ENCODE measurements at regions not wholly inside any gene's neighbourhood (a gene's known extent, or its start where the extent isn't known, plus 50 kb on each side); places are given as distances from the start of the nearest gene placed in this dataset.
"Not testable (repeated sequence)": the region's sequence is repeated elsewhere in the genome, so short reads cannot be mapped to it uniquely, and the experiment has no call there.

DNA sequence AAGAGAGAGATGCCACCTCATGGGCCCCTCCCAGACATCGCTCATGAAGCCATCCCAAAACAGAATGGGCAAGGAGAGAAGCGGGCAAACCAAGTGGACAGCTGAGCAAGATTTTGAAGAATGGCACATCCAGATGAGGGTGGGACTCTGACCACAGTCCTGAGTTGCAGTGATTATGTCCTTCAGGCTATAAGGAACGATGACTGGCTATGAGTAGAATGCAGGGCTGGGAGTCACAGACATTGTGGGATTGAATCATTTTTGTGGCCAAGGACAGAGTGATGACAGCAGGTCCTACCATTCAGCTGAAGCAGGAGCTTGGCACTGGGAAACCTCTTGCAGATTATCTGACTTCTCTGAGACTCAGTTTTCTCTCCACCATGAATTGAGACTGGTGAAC, 245.7 kb upstream of the SLC30A5 start:
- TF ChIP-seq, protein P1, sequence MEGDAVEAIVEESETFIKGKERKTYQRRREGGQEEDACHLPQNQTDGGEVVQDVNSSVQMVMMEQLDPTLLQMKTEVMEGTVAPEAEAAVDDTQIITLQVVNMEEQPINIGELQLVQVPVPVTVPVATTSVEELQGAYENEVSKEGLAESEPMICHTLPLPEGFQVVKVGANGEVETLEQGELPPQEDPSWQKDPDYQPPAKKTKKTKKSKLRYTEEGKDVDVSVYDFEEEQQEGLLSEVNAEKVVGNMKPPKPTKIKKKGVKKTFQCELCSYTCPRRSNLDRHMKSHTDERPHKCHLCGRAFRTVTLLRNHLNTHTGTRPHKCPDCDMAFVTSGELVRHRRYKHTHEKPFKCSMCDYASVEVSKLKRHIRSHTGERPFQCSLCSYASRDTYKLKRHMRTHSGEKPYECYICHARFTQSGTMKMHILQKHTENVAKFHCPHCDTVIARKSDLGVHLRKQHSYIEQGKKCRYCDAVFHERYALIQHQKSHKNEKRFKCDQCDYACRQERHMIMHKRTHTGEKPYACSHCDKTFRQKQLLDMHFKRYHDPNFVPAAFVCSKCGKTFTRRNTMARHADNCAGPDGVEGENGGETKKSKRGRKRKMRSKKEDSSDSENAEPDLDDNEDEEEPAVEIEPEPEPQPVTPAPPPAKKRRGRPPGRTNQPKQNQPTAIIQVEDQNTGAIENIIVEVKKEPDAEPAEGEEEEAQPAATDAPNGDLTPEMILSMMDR (IDR thresholded peaks at IDR 0.05; ENCODE audit: low read depth, low read length, missing control alignments), result no peak
- no peak overlapping the region for H3K4me3 ChIP-seq (replicated peaks; ENCODE audit: low read depth, low read length)
- no peak for DNase-seq (ENCODE audit: extremely low read depth, low read depth)

DNA sequence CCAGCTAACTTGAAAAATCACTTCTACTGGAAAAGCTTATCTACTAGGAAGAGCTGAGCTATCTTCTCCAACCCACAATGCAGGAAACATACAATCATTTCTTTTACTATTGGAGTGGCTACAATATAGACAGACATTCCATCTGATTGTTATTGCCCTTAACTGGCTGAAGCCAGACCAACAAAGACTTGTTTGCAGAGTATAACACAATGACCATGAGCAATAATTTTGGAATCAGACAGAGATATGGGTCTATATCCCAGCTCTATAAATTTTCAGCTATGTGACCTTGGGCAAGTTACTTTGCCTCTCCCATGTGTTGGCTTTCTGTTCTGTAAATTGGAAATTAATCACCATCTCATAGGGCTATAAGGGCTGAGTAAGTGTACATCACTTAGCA, 244.7 kb upstream of the SLC30A5 start:
- H3K4me3 ChIP-seq (replicated peaks; ENCODE audit: low read depth, low read length), result no peak overlapping the region
- no peak for DNase-seq (ENCODE audit: extremely low read depth, low read depth)
- TF ChIP-seq, protein P1 (IDR thresholded peaks at IDR 0.05; ENCODE audit: low read depth, low read length, missing control alignments), result no peak

DNA sequence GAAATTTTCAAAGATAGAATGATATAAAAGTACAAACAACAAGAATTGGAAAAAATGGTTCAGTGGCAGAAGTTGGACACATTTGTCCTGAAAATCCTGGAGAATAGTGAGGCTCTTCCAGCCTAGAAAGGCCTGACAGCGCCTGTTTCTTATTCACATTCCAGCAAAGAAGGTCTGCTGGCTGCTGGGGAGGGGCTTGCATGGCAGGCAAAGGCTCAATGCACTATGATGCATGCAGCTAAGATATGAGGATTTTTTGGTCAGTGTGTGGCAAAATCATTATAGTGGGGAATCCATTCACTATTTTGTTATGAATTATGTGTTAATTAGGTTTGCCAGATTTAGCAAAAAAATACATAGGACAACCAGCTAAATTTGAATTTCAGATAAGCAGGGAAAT, 243.9 kb upstream of the SLC30A5 start:
- TF ChIP-seq, protein P1 (IDR thresholded peaks at IDR 0.05; ENCODE audit: low read depth, low read length, missing control alignments), result no peak
- DNase-seq (ENCODE audit: extremely low read depth, low read depth), result no peak
- no peak overlapping the region for H3K4me3 ChIP-seq (replicated peaks; ENCODE audit: low read depth, low read length)

DNA sequence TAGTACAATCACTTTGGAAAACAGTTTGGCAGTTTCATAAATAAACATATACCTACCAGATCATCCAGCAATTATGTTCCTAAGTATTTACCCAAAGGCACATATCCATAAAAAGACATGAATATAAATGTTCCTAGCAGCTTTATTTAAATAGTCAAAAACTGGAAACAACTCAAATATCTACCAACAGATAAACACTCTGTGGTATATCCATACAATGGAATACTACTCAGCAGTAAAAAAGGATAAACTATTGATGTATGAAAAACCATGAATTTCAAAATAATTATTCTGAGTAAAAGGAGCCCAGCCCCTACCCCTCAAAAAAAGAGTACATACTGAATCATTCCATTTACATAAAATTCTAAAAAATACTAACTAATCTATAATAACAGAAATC, 232.7 kb upstream of the SLC30A5 start:
- TF ChIP-seq, protein P1 (IDR thresholded peaks at IDR 0.05; ENCODE audit: low read depth, low read length, missing control alignments), result no peak
- no peak overlapping the region for H3K4me3 ChIP-seq (replicated peaks; ENCODE audit: low read depth, low read length)
- DNase-seq (ENCODE audit: extremely low read depth, low read depth), result no peak

DNA sequence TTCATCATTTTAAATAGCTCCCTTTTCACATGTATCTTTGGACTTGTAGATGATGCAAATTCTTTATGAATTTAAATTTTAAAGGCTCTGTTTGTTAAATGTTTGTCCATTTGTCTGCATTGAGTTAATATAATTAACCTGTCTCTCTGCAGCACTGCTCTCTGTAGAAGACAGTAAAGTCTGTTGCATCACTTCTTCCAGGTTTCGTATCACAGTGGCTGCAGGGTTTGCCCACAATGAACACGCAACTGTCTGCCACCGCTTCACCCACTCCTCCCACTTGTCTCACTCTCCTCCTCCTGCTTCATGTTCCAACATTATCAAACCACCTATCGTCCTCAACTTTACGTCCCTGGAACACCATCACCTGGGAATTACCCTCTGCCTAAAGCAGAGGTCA, 231.3 kb upstream of the SLC30A5 start:
- TF ChIP-seq, protein P1 (IDR thresholded peaks at IDR 0.05; ENCODE audit: low read depth, low read length, missing control alignments), result no peak
- DNase-seq (ENCODE audit: extremely low read depth, low read depth), result no peak
- H3K4me3 ChIP-seq (replicated peaks; ENCODE audit: low read depth, low read length), result no peak overlapping the region

DNA sequence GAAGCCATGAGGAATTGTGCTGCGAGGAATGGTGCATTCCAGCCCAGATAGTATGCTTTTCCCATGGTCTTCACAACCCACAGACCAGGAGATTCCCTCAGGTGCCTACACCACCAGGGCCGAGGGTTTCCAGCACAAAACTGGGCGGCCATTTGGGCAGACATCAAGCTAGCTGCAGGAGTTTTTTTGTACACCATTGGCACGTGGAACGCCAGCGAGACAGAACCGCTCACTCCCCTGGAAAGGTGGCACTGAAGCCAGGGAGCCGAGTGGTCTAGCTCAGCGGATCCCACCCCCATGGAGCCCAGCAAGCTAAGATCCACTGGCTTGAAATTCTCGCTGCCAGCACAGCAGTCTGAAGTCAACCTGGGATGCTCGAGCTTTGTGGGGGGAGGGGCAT, 228.6 kb upstream of the SLC30A5 start:
- DNase-seq (ENCODE audit: extremely low read depth, low read depth); H3K4me3 ChIP-seq (replicated peaks; ENCODE audit: low read depth, low read length): not testable (repeated sequence)

DNA sequence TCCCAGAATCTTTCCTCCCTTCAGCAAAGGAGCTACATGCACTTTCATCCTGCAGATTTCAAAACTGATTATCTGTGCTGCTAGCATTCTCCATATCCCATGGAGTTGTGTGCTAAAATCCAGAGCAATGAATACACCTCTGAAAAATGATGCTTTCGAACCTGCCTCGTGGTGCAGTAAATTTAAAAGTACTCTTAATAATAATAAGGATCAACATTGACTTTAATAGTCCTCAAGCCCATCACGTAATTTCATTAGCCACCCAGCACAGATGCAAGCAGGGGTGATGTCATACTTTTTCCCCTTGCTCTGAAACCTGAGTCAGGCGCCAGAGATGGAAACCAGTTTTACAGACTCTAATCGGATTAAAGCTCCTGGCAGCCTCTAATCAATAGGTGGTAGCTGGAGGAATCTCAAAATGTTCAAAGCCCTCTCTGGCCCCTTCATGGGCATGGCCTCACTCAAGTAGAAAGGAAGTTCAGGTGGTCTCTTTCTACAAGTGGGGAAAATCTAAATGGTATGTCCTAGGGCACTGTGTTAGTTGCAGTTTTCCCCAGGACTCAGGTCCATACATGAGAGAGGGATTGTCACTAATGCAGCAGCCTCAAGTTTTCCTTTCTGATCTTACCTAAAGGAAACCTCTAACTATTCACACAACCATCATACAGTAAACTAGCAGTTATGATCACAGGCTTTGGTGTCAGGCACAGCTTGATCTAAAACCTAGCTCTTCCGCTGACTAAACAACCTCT, 221.6 kb upstream of the SLC30A5 start:
- no peak overlapping the region for H3K4me3 ChIP-seq (replicated peaks; ENCODE audit: low read depth, low read length)
- TF ChIP-seq, protein P1 (IDR thresholded peaks at IDR 0.05; ENCODE audit: low read depth, low read length, missing control alignments), result no peak
- no peak for DNase-seq (ENCODE audit: extremely low read depth, low read depth)

All from HFF-Myc (cell line).